Activated T-helper 9 cell treated with anti-CD3 and anti-CD28 coated beads, Interleukin-2, amount 50 U/mL, for 16 hours (primary cell): ENCODE measurements at regions not wholly inside any gene's neighbourhood (a gene's known extent, or its start where the extent isn't known, plus 50 kb on each side); places are given as distances from the start of the nearest gene placed in this dataset.

Experiments used
- DNase-seq: peaks from one replicate; pipeline ENCODE4 v3.0.0-alpha.2; 2020; ENCODE audit warnings: low read depth

GRCh38 chr1:240036526-240036925 lies 55.2 kb upstream of the FMN2 start:
- DNase-seq: no peak
